ENCODE measurements at regions not wholly inside any gene's neighbourhood (a gene's known extent, or its start where the extent isn't known, plus 50 kb on each side); places are given as distances from the start of the nearest gene placed in this dataset.
A peak's percentile ranks its signal among the peaks of the same experiment; 100 is the strongest.

DNA sequence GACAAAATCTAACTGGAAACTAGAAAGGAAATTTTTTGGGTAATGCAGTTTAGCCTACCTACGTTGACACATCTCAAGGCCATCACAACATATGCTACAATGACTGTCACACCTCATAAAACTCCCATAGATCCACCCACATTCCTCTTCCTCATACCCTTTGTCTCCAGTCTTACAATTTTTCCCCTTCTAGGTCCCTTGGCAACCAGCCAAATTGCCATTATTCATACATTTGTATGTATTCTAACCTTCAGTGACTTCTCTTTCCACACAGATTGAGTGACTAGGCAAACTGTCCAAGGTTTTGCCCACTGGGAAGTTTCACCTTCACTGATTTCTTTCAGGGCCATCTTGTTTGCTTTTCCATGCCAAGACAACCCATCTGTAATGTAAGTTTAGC, 100.5 kb upstream of the TPK1 start:
- Histone ChIP-seq H3K36me3 (ENCODE audit: control insufficient read depth in 4 of 4, insufficient read depth in 4 of 4, low read length in 4 of 4) (no peaks in the 10 kb centered on the region), H3K9ac (ENCODE audit: insufficient read depth in 1 of 2, low read length in 2 of 2) (no peak overlapping the region), H3K27ac (ENCODE audit: low read depth in 1 of 2, low read length in 1 of 2) (no peak overlapping the region), H3K4me3 (no peak overlapping the region), H3K27me3 (ENCODE audit: control insufficient read depth in 3 of 3, insufficient read depth in 3 of 3, low read length in 2 of 3) (no peaks in the 10 kb centered on the region), H3K9me3 (ENCODE audit: control insufficient read depth in 4 of 4, insufficient read depth in 3 of 4, low read length in 3 of 4) (peaks cover 0 to 2% (median 0%) of the 10 kb centered on the region in 4 donors), H3K4me1 (ENCODE audit: control insufficient read depth in 5 of 5, insufficient read depth in 5 of 5, low read length in 5 of 5) (no peaks in the 10 kb centered on the region)
- 64 to 86% methylated on average over 1 of the region's 1 CpG for WGBS, 2 donors
- DNase-seq (peak in 2 of 3 donors; percentile 7 to 8), ATAC-seq (ENCODE audit: insufficient read depth, low FRiP score) (no peak)
- TF ChIP-seq, protein P1, sequence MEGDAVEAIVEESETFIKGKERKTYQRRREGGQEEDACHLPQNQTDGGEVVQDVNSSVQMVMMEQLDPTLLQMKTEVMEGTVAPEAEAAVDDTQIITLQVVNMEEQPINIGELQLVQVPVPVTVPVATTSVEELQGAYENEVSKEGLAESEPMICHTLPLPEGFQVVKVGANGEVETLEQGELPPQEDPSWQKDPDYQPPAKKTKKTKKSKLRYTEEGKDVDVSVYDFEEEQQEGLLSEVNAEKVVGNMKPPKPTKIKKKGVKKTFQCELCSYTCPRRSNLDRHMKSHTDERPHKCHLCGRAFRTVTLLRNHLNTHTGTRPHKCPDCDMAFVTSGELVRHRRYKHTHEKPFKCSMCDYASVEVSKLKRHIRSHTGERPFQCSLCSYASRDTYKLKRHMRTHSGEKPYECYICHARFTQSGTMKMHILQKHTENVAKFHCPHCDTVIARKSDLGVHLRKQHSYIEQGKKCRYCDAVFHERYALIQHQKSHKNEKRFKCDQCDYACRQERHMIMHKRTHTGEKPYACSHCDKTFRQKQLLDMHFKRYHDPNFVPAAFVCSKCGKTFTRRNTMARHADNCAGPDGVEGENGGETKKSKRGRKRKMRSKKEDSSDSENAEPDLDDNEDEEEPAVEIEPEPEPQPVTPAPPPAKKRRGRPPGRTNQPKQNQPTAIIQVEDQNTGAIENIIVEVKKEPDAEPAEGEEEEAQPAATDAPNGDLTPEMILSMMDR (IDR thresholded peaks at IDR 0.05; ENCODE audit: control extremely low read depth, extremely low read depth), result no peak

DNA sequence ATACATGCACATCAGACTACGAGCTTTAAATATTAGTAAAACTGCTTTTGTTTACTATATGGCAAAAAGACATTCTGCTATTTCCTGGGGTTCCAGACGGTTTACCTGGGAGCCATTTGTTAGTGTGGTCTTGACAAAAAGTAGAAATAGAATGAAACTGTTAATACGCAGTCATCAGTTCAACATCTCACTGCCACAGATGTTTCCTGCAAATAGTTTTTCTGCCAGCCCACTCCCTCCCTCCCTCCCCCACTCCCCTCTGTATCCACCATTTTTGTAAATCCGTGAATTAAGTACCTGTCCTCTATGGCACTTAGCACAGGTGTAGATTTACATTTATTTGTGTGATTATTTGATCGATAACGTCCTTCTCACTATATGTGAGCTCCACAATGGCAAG, 74.6 kb upstream of the TPK1 start:
- Histone ChIP-seq H3K36me3 (ENCODE audit: control insufficient read depth in 4 of 4, insufficient read depth in 4 of 4, low read length in 4 of 4) (no peaks in the 10 kb centered on the region), H3K9ac (ENCODE audit: insufficient read depth in 1 of 2, low read length in 2 of 2) (no peak overlapping the region), H3K9me3 (ENCODE audit: control insufficient read depth in 4 of 4, insufficient read depth in 3 of 4, low read length in 3 of 4) (no peaks in the 10 kb centered on the region), H3K4me3 (no peak overlapping the region), H3K27ac (ENCODE audit: low read depth in 1 of 2, low read length in 1 of 2) (no peak overlapping the region), H3K4me1 (ENCODE audit: control insufficient read depth in 5 of 5, insufficient read depth in 5 of 5, low read length in 5 of 5) (no peaks in the 10 kb centered on the region), H3K27me3 (ENCODE audit: control insufficient read depth in 3 of 3, insufficient read depth in 3 of 3, low read length in 2 of 3) (no peaks in the 10 kb centered on the region)
- DNase-seq (no peak), ATAC-seq (ENCODE audit: insufficient read depth, low FRiP score) (no peak)
- whole genome bisulfite sequencing, 2 donors, result 41 to 55% methylated on average over 6 of the region's 6 CpGs
- TF ChIP-seq, protein P1 (IDR thresholded peaks at IDR 0.05; ENCODE audit: control extremely low read depth, extremely low read depth), result no peak

DNA sequence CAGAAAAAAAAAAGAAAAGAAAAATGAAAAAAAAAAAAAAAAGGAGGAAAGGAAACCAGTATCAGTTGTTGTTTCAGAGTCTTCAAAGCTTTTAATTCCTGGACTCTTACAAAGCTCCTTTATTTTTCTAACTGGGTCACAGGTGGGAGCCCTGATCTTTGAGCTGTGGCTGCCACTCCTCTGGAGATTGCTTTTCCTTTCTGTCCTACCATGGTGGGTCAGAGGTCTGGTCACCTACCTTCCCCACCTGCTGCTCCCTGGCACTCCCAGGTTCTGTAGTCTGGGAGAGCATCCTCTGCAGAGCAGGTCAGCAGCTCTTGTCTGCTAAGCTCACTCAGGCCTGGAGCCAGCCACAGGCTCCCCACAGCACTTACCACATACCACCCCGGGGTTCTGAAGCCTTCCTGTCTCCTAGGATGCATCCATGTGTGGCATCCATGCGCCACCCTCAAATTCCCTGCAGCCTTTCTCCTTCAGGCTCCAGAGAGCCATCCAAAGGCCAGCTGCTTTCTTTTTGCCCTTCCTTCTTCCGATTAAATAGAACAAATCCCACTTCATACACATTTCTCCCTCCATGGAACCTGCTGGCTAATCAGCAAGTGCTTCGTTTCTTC, 73.2 kb upstream of the TPK1 start:
- Histone ChIP-seq H3K9me3 (ENCODE audit: control insufficient read depth in 4 of 4, insufficient read depth in 3 of 4, low read length in 3 of 4) (no peaks in the 10 kb centered on the region), H3K27me3 (ENCODE audit: control insufficient read depth in 3 of 3, insufficient read depth in 3 of 3, low read length in 2 of 3) (no peaks in the 10 kb centered on the region), H3K36me3 (ENCODE audit: control insufficient read depth in 4 of 4, insufficient read depth in 4 of 4, low read length in 4 of 4) (no peaks in the 10 kb centered on the region), H3K27ac (ENCODE audit: low read depth in 1 of 2, low read length in 1 of 2) (no peak overlapping the region), H3K4me3 (no peak overlapping the region), H3K4me1 (ENCODE audit: control insufficient read depth in 5 of 5, insufficient read depth in 5 of 5, low read length in 5 of 5) (no peaks in the 10 kb centered on the region), H3K9ac (ENCODE audit: insufficient read depth in 1 of 2, low read length in 2 of 2) (no peak overlapping the region)
- no peak for ATAC-seq (ENCODE audit: insufficient read depth, low FRiP score)
- 76 to 82% methylated on average over 4 of the region's 4 CpGs for WGBS, 2 donors
- TF ChIP-seq, protein P1 (IDR thresholded peaks at IDR 0.05; ENCODE audit: control extremely low read depth, extremely low read depth), result no peak
- DNase-seq, result no peak

DNA sequence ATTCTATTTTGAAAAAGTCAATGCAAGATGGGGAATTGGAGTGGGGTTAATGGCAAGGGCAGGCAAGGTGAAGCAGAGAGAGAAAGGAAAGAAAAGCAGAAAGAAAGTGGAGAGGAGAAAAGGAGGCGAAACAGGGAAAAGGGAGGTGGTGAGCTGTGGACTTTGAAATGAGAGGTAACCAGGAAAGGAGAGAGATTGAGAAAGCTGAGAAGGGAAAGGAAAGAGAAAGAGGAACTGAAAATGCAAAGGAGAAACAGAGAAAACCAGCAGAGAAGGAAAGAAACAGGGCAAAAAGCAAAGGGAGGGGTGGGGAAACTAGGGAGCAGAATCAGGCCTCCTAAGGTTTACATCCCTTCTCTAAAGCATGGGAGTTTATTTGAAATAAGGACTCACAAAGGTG, 72.5 kb upstream of the TPK1 start:
- Histone ChIP-seq H3K4me1 (ENCODE audit: control insufficient read depth in 5 of 5, insufficient read depth in 5 of 5, low read length in 5 of 5) (no peaks in the 10 kb centered on the region), H3K27ac (ENCODE audit: low read depth in 1 of 2, low read length in 1 of 2) (no peak overlapping the region), H3K27me3 (ENCODE audit: control insufficient read depth in 3 of 3, insufficient read depth in 3 of 3, low read length in 2 of 3) (no peaks in the 10 kb centered on the region), H3K36me3 (ENCODE audit: control insufficient read depth in 4 of 4, insufficient read depth in 4 of 4, low read length in 4 of 4) (no peaks in the 10 kb centered on the region), H3K4me3 (no peak overlapping the region), H3K9me3 (ENCODE audit: control insufficient read depth in 4 of 4, insufficient read depth in 3 of 4, low read length in 3 of 4) (no peaks in the 10 kb centered on the region), H3K9ac (ENCODE audit: insufficient read depth in 1 of 2, low read length in 2 of 2) (no peak overlapping the region)
- TF ChIP-seq, protein P1 (IDR thresholded peaks at IDR 0.05; ENCODE audit: control extremely low read depth, extremely low read depth), result no peak
- no peak for DNase-seq
- 78 to 92% methylated on average over 1 of the region's 1 CpG for WGBS, 2 donors
- no peak for ATAC-seq (ENCODE audit: insufficient read depth, low FRiP score)

Measured in lung (tissue), 11 donors.